Mesenchymal stem cell (in vitro differentiated cells and primary cell): ENCODE measurements at regions not wholly inside any gene's neighbourhood (a gene's known extent, or its start where the extent isn't known, plus 50 kb on each side); places are given as distances from the start of the nearest gene placed in this dataset.

Source experiments
- DNase-seq: peaks from one replicate; pipeline ENCODE4 v3.0.0-alpha.2; 2013
- H2AFZ ChIP-seq: one replicate; pipeline ENCODE4 v1.6.1; 2013; ENCODE audit warnings: low read depth, mild to moderate bottlenecking, control low read depth, inconsistent platforms, low read length, moderate library complexity
- H2AK5ac ChIP-seq: 2 replicates; pipeline ENCODE4 v1.6.1; 2013; ENCODE audit warnings: low read length, moderate library complexity, mild to moderate bottlenecking, inconsistent platforms; ENCODE audit not compliant: severe bottlenecking
- H2BK120ac ChIP-seq: one replicate; pipeline ENCODE4 v1.6.1; 2013; ENCODE audit warnings: low read depth, mild to moderate bottlenecking, inconsistent platforms, low read length, moderate library complexity
- H2BK12ac ChIP-seq, 2 experiments: one replicate each; pipeline ENCODE4 v1.6.1; 2013; ENCODE audit warnings: inconsistent platforms in 2 of 2, low read length in 2 of 2, mild to moderate bottlenecking in 2 of 2, moderate library complexity in 2 of 2, control low read depth in 1 of 2
- H2BK15ac ChIP-seq: one replicate; pipeline ENCODE4 v1.6.1; 2013; ENCODE audit warnings: mild to moderate bottlenecking, low read depth, inconsistent platforms; ENCODE audit not compliant: poor library complexity, severe bottlenecking
- H2BK5ac ChIP-seq: 2 replicates; pipeline ENCODE4 v1.6.1; 2013; ENCODE audit warnings: low read depth, mild to moderate bottlenecking, low read length, control low read depth, inconsistent platforms; ENCODE audit not compliant: poor library complexity, severe bottlenecking
- H3K14ac ChIP-seq, 2 experiments: one replicate each; pipeline ENCODE4 v1.6.1; 2013; ENCODE audit warnings: inconsistent platforms in 2 of 2, low read length in 2 of 2, control low read depth in 1 of 2, mild to moderate bottlenecking in 1 of 2, moderate library complexity in 1 of 2
- H3K18ac ChIP-seq, 2 experiments: one replicate each; pipeline ENCODE4 v1.6.1; 2013; ENCODE audit warnings: inconsistent platforms in 2 of 2, low read length in 2 of 2, control low read depth in 1 of 2, low read depth in 1 of 2, mild to moderate bottlenecking in 1 of 2
- H3K23ac ChIP-seq, 2 experiments: one replicate each; pipeline ENCODE4 v1.6.1; 2013; ENCODE audit warnings: inconsistent platforms in 2 of 2, low read length in 2 of 2, mild to moderate bottlenecking in 2 of 2, moderate library complexity in 2 of 2, control low read depth in 1 of 2
- H3K27ac ChIP-seq: 2 replicates; pipeline ENCODE4 v1.5.1; 2013; ENCODE audit warnings: mild to moderate bottlenecking, moderate library complexity, low read length, control low read depth, inconsistent platforms; ENCODE audit not compliant: poor library complexity, severe bottlenecking
- H3K27me3 ChIP-seq, 2 experiments: 2 replicates each; pipeline versions ENCODE4 v1.6.1 to v1.7.0; 2013; ENCODE audit warnings: low read length in 2 of 2, mild to moderate bottlenecking in 2 of 2, moderate library complexity in 2 of 2, control low read depth in 1 of 2, inconsistent platforms in 1 of 2; ENCODE audit not compliant: control insufficient read depth in 1 of 2, insufficient read depth in 1 of 2
- H3K36me3 ChIP-seq, 2 experiments: 2 replicates each; pipeline versions ENCODE4 v1.6.1 to v1.7.0; 2013; ENCODE audit warnings: low read length in 2 of 2, control low read depth in 1 of 2, inconsistent platforms in 1 of 2, low read depth in 1 of 2, mild to moderate bottlenecking in 1 of 2; ENCODE audit not compliant: insufficient read depth in 2 of 2, control insufficient read depth in 1 of 2
- H3K4ac ChIP-seq, 2 experiments: one replicate each; pipeline ENCODE4 v1.6.1; 2013; ENCODE audit warnings: inconsistent platforms in 2 of 2, low read length in 2 of 2, mild to moderate bottlenecking in 2 of 2, moderate library complexity in 2 of 2, control low read depth in 1 of 2, low read depth in 1 of 2
- H3K4me1 ChIP-seq: 2 replicates; pipeline ENCODE4 v1.6.1; 2013; ENCODE audit warnings: low read depth, low read length, control low read depth; ENCODE audit not compliant: control insufficient read depth, insufficient read depth
- H3K4me2 ChIP-seq: 2 replicates; pipeline ENCODE4 v1.6.1; 2013; ENCODE audit warnings: low read length, mild to moderate bottlenecking, inconsistent platforms; ENCODE audit not compliant: poor library complexity, severe bottlenecking
- H3K4me3 ChIP-seq, 2 experiments: 2 replicates each; pipeline versions ENCODE4 v1.5.1 to v1.7.0; 2013; ENCODE audit warnings: low read length in 2 of 2, mild to moderate bottlenecking in 2 of 2, control low read depth in 1 of 2, low read depth in 1 of 2; ENCODE audit not compliant: insufficient read depth in 1 of 2
- H3K79me1 ChIP-seq: replicated peaks from 2 replicates; pipeline ENCODE4 v1.6.1; 2013; ENCODE audit warnings: mild to moderate bottlenecking, control low read depth, low read length, inconsistent platforms; ENCODE audit not compliant: poor library complexity, severe bottlenecking
- H3K9ac ChIP-seq: 2 replicates; pipeline ENCODE4 v1.7.0; 2013; ENCODE audit warnings: mild to moderate bottlenecking, low read length, moderate library complexity
- H3K9me3 ChIP-seq: 2 replicates; pipeline ENCODE4 v1.7.0; 2013; ENCODE audit warnings: mild to moderate bottlenecking, low read length; ENCODE audit not compliant: control insufficient read depth
- H4K8ac ChIP-seq: one replicate; pipeline ENCODE4 v1.6.1; 2013; ENCODE audit warnings: inconsistent platforms, mild to moderate bottlenecking, low read length, moderate library complexity
- H4K91ac ChIP-seq: one replicate; pipeline ENCODE4 v1.6.1; 2013; ENCODE audit warnings: mild to moderate bottlenecking, low read length, inconsistent platforms
- WGBS: methylation state at CpG from one replicate; pipeline ENCODE4 v1.1.7; 2013; ENCODE audit warnings: mixed read lengths; 5-methylcytosine and 5-hydroxymethylcytosine counted together

DNA sequence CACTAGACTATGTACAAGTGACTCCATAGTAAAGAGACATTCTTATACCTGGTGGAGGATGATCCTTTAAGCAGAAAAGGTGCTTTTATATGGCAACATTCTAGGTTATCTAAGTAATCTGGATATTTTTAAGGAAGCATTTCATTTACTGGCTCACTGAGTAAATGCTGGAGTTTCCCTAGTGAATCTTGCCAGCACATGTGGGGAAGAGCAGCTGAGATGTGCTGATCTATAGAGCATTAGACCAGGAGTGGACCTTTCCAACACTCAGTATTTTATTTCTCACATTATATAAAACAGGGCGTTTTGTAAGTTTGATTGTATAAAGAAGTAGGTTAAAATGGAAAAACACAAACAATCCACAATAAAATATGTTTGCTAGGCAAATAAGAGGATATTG lies 478.5 kb downstream of the ATP23 start:
- Histone ChIP-seq H2AFZ (no peak overlapping the region), H3K9me3 (no peaks in the 10 kb centered on the region), H2BK5ac (no peak overlapping the region), H3K4me3 (peak overlapping the region in 1 of 2 experiments; percentile 34), H3K14ac (no peak overlapping the region), H3K18ac (no peak overlapping the region), H3K4me2 (no peak overlapping the region), H3K36me3 (no peaks in the 10 kb centered on the region), H3K4ac (no peak overlapping the region), H2BK15ac (no peak overlapping the region), H2AK5ac (no peak overlapping the region), H3K79me1 (no peaks in the 10 kb centered on the region), H3K9ac (peak overlapping the region; percentile 88), H3K27ac (no peak overlapping the region), H3K23ac (no peak overlapping the region), H3K27me3 (no peaks in the 10 kb centered on the region), H3K4me1 (peaks cover 5% of the 10 kb centered on the region), H4K91ac (no peak overlapping the region), H2BK120ac (no peak overlapping the region), H4K8ac (no peak overlapping the region), H2BK12ac (no peak overlapping the region)
- no CpG with 5 or more reads among the region's 1 CpG for WGBS
- DNase-seq = no peak

DNA sequence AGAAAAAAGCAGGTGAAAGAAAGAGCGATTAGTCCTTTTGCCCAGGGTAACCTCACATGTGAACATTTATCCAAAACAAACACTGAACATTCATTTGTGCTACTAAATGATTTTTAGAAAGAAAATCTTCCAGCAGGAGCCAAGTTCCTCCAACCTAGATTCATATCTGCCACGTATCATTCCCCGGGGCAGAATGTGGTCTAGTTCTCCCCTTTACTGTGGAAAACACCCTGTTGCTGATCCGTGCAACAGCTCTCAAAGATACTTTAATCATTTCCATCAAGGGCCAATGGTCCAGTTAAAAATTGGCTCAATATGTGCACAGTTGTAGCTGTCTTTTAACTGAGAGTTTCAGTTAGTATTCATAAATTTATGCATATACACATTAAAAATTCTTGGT lies 479.1 kb downstream of the ATP23 start:
- no peak overlapping the region for H3K23ac ChIP-seq
- H2BK5ac ChIP-seq = no peak overlapping the region
- no peaks in the 10 kb centered on the region for H3K79me1 ChIP-seq
- no peak for DNase-seq
- H2BK120ac ChIP-seq = no peak overlapping the region
- peak overlapping the region; percentile 88 for H3K9ac ChIP-seq
- no peak overlapping the region for H4K8ac ChIP-seq
- no peak overlapping the region for H3K27ac ChIP-seq
- H3K9me3 ChIP-seq = no peaks in the 10 kb centered on the region
- no peak overlapping the region for H2BK12ac ChIP-seq
- no peak overlapping the region for H2AFZ ChIP-seq
- no peak overlapping the region for H3K18ac ChIP-seq
- WGBS = 100% methylated on average over 4 of the region's 4 CpGs
- no peaks in the 10 kb centered on the region for H3K27me3 ChIP-seq
- no peak overlapping the region for H4K91ac ChIP-seq
- peak overlapping the region in 1 of 2 experiments; percentile 34 for H3K4me3 ChIP-seq
- H3K4me2 ChIP-seq = no peak overlapping the region
- H3K36me3 ChIP-seq = no peaks in the 10 kb centered on the region
- H2BK15ac ChIP-seq = no peak overlapping the region
- no peak overlapping the region for H3K14ac ChIP-seq
- no peak overlapping the region for H2AK5ac ChIP-seq
- no peak overlapping the region for H3K4ac ChIP-seq
- H3K4me1 ChIP-seq = peaks cover 5% of the 10 kb centered on the region

GRCh38 chr12:58421990-58422389 lies 480.6 kb downstream of the ATP23 start:
- H3K4me3 ChIP-seq = peak overlapping the region in 1 of 2 experiments; percentile 1
- H4K8ac ChIP-seq = no peak overlapping the region
- no peak overlapping the region for H3K27ac ChIP-seq
- H3K79me1 ChIP-seq = no peaks in the 10 kb centered on the region
- H2BK12ac ChIP-seq = peak overlapping the region in 1 of 2 experiments; percentile 42
- no peaks in the 10 kb centered on the region for H3K9me3 ChIP-seq
- no peak overlapping the region for H3K18ac ChIP-seq
- H3K23ac ChIP-seq = no peak overlapping the region
- no peak overlapping the region for H2AFZ ChIP-seq
- no peaks in the 10 kb centered on the region for H3K27me3 ChIP-seq
- peak overlapping the region; percentile 50 for H2AK5ac ChIP-seq
- 97% methylated on average over 3 of the region's 3 CpGs for WGBS
- no peaks in the 10 kb centered on the region for H3K36me3 ChIP-seq
- H3K4me1 ChIP-seq = peaks cover 4% of the 10 kb centered on the region
- no peak overlapping the region for H2BK120ac ChIP-seq
- H3K14ac ChIP-seq = no peak overlapping the region
- no peak overlapping the region for H2BK5ac ChIP-seq
- H3K4ac ChIP-seq = no peak overlapping the region
- no peak overlapping the region for H2BK15ac ChIP-seq
- no peak overlapping the region for H4K91ac ChIP-seq
- H3K9ac ChIP-seq = no peak overlapping the region
- no peak for DNase-seq
- H3K4me2 ChIP-seq = no peak overlapping the region

DNA sequence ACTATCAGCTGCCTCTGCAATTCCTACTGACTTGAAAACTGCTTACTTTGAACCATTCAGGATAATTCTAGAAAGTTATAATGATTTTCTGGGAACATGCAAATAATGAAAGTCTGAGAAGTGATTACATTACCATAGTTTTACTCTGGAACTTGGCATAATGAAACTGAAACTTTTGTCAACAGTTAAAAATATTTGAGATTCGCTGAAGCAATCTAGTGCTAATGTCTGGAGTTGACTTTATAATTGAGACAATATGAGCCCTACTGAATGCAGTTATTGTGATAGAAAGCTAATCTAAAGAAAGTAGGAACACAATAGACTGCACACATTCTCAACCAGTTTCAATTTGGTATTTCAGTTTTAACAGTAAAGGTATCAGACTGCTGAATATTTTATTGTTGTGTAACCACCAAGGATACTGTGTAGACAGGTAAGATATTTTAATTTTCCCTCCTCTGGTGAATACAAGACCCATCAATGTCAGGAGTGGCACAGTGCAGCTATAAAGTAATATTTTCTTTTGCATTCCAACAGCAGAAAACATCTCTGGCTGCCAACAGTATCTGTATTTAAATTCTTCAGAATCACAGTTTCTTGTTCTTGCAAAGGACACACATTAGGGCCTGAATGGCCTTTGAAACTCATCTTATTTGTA lies 483.5 kb downstream of the ATP23 start:
- no peak overlapping the region for H2BK15ac ChIP-seq
- peak overlapping the region; percentile 79 for H3K9ac ChIP-seq
- H3K18ac ChIP-seq = no peak overlapping the region
- no CpG with 5 or more reads among the region's 1 CpG for WGBS
- peak overlapping the region; percentile 99 for H3K27ac ChIP-seq
- H3K36me3 ChIP-seq = no peaks in the 10 kb centered on the region
- H2AK5ac ChIP-seq = no peak overlapping the region
- no peak overlapping the region for H2BK120ac ChIP-seq
- no peaks in the 10 kb centered on the region for H3K27me3 ChIP-seq
- peak overlapping the region in 1 of 2 experiments; percentile 52 for H3K4me3 ChIP-seq
- no peaks in the 10 kb centered on the region for H3K79me1 ChIP-seq
- no peak overlapping the region for H3K4me2 ChIP-seq
- H2AFZ ChIP-seq = no peak overlapping the region
- H4K91ac ChIP-seq = no peak overlapping the region
- H3K4ac ChIP-seq = peak overlapping the region in 1 of 2 experiments; percentile 28
- H3K23ac ChIP-seq = no peak overlapping the region
- no peaks in the 10 kb centered on the region for H3K9me3 ChIP-seq
- peak; percentile 21 for DNase-seq
- no peak overlapping the region for H2BK12ac ChIP-seq
- no peak overlapping the region for H3K14ac ChIP-seq
- H2BK5ac ChIP-seq = peak overlapping the region; percentile 9
- H3K4me1 ChIP-seq = peaks cover 4% of the 10 kb centered on the region
- no peak overlapping the region for H4K8ac ChIP-seq
